GM12891 (cell line): ENCODE measurements at regions not wholly inside any gene's neighbourhood (a gene's known extent, or its start where the extent isn't known, plus 50 kb on each side); places are given as distances from the start of the nearest gene placed in this dataset.

Experiments used
- DNase-seq: peaks from one replicate; pipeline ENCODE4 v3.0.0; 2011; ENCODE audit warnings: low spot score; ENCODE audit not compliant: insufficient read length
- FAIRE-seq: peaks from 2 replicates; lab custom pipeline; 2011; peaks lifted over from hg19 to GRCh38; lab: Jason Lieb, UNC
- PAX5 ChIP-seq: IDR thresholded peaks from 2 replicates; pipeline ENCODE4 v1.6.1; 2011; ENCODE audit warnings: low read length, moderate library complexity, mild to moderate bottlenecking; ENCODE audit not compliant: insufficient read depth, severe bottlenecking
- POLR2A ChIP-seq: IDR thresholded peaks from 2 replicates; pipeline ENCODE4 v1.6.1; 2011; ENCODE audit warnings: low read depth, low read length, control low read depth
- POLR2AphosphoS5 ChIP-seq: IDR thresholded peaks from 2 replicates; pipeline ENCODE4 v1.6.1; 2011; ENCODE audit warnings: low read depth, low read length, control low read depth
- POU2F2 ChIP-seq: IDR thresholded peaks from 2 replicates; pipeline ENCODE4 v1.6.1; 2011; ENCODE audit warnings: low read depth, mild to moderate bottlenecking, control low read depth, low read length, moderate library complexity
- SPI1 ChIP-seq: IDR thresholded peaks from 2 replicates; pipeline ENCODE4 v1.6.1; 2011; ENCODE audit warnings: low read depth, low read length, control low read depth
- TAF1 ChIP-seq: IDR thresholded peaks from 2 replicates; pipeline ENCODE4 v1.6.1; 2011; ENCODE audit warnings: low read depth, low read length, control low read depth

DNA sequence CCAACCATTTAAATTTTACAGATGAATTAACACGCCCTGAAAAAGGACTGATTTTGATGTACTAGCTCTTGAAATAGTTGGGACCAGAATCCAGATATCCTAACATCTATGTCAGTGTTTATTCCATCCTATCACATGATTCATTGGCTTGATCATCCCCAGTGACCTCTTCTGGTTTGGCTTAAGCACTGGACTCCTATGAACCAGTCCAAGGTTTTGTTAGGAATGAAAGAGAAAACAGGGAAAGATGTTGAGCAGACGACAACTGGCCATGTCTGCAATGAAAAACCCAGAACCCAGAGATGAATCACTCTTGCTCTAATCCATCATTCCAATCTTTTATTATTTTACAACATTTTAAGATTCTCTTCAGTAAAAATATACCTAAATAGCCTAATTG, 1080.9 kb downstream of the SORCS1 start:
- FAIRE-seq (no peak), DNase-seq (no peak)
- TF ChIP-seq SPI1 (no peak), POLR2A (no peak), TAF1 (no peak), POU2F2 (no peak), POLR2AphosphoS5 (no peak), PAX5 (no peak)

GRCh38 chr10:106082865-106083264, 1081.6 kb downstream of the SORCS1 start:
- FAIRE-seq (no peak), DNase-seq (no peak)
- TF ChIP-seq SPI1 = no peak
- TF ChIP-seq POLR2AphosphoS5 = no peak
- TF ChIP-seq PAX5 = no peak
- no peak for TF ChIP-seq POLR2A
- TF ChIP-seq TAF1 = no peak
- no peak for TF ChIP-seq POU2F2

DNA sequence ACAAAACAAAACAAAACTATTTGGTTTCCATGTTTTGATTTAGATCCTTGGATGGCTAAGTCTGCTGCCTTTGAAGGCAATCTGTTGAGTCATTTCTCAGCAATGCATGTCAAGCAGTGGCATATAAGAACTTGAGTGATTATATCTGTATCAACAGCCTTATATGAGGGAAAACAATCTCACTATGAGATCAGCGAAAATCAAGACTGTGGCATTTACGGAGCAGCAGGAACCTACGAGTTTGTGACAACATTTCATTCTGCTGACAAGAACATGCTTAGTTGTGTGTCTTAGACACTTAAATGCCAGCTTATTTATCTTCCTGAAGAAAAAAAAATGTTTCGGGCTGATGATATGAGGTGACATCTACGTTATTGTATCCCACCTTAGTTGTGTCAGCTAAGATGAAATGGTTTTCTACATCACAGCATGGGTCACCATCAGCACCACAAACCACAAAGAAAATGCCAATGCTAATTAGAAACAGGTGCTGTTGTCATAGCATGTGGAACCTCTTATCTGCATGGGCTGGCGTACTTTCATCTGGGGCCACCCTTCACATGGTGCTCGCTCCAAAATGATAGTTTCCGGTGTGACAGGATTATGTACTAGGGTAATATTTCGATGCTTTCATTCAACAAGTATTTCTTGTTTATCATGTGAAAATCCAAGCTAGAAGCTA, 1085.5 kb downstream of the SORCS1 start:
- DNase-seq (no peak), FAIRE-seq (no peak)
- TF ChIP-seq SPI1 (no peak), PAX5 (no peak), TAF1 (no peak), POLR2A (no peak), POLR2AphosphoS5 (no peak), POU2F2 (no peak)

DNA sequence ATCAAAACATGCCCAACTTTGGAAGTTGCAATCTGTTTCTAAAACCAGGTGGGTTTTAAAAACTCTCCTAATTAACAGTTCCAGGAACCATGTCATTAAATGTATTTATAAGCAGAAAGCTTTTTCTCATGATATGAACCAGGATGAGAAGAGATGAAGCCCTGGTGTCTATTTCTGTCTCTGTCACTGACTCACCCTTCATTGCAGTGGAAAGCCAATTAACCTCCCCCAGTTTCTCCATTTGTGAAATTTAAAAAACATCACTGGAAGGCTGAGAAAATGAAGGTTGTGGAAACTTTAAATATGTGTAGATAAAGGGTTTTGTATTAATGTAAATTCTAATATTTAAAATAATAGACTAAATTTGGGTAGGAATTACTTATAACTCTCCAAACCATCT, 1088.0 kb downstream of the SORCS1 start:
- FAIRE-seq = no peak
- TF ChIP-seq POU2F2 = no peak
- TF ChIP-seq SPI1 = no peak
- no peak for TF ChIP-seq POLR2A
- no peak for TF ChIP-seq POLR2AphosphoS5
- TF ChIP-seq PAX5 = no peak
- no peak for TF ChIP-seq TAF1

DNA sequence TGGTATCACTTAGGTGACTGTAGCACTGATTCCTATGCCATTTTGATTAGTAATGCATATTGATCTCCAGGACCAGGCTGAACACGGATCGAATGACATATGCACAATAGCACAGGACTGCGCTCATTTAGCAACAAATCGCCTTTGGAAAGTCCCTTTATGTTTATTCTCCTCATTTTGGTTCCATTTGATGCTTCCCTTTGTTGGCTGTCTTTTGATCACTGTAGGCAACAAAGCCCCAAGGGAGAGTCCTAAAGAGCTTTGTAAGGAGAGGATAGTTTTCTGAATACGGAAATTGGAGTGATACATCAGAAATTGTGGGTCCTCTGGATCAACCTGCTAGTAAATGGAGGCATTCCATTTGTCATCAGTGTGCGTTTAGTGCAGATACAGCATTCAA, 1111.4 kb downstream of the SORCS1 start:
- DNase-seq = no peak
- TF ChIP-seq PAX5 (no peak), TAF1 (no peak), POLR2A (no peak), POLR2AphosphoS5 (no peak), POU2F2 (no peak), SPI1 (no peak)
- FAIRE-seq = no peak

More for the DNA sequence above, 1088.0 kb downstream of the SORCS1 start:
- no peak for DNase-seq

DNA sequence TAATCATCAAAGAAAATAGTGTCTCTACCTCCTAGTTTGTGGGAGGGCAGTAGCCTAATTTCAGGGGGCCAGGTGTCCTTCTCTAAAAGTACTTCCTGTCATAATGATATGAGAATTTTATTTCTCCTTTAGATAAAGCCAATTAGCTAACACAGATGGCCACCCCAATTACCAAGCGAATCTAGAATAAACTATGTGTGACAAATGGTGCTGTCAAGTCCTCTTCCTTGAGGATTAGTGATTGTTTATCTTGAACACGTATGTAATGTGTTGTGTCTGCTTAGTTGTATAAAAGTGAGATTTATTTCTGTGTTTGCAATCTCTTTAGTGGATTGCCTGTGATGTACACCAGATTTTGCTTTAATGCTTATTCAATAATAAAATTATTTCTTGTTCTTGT, 1120.0 kb downstream of the SORCS1 start:
- no peak for TF ChIP-seq POU2F2
- TF ChIP-seq SPI1 = no peak
- no peak for TF ChIP-seq TAF1
- no peak for TF ChIP-seq POLR2AphosphoS5
- TF ChIP-seq POLR2A = no peak
- no peak for TF ChIP-seq PAX5
- DNase-seq = no peak
- no peak for FAIRE-seq

DNA sequence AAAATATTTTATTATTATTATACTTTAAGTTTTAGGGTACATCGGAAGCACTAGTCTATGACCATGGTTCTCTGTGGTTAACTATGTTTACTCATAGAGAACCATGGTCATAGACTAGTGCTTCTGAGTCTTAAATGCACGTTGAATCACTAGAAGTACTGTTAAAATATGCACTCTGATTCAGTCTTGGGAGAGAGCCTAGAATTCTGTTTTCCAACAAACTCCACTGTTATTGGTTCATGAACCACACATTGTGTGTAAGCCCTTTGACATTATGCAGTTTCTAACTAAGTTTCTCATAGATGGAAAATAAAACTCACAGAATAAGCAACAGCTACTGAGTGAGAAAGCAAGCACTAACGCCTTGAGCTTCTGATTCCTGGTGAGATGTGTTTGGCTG, 1120.6 kb downstream of the SORCS1 start:
- no peak for DNase-seq
- no peak for FAIRE-seq
- TF ChIP-seq POLR2AphosphoS5 (no peak), PAX5 (no peak), TAF1 (no peak), POLR2A (no peak), SPI1 (no peak), POU2F2 (no peak)

GRCh38 chr10:106038246-106038645, 1126.3 kb downstream of the SORCS1 start:
- DNase-seq (no peak), FAIRE-seq (no peak)
- TF ChIP-seq POLR2A (no peak), TAF1 (no peak), POU2F2 (no peak), PAX5 (no peak), POLR2AphosphoS5 (no peak)

- DNase-seq (no peak), FAIRE-seq (no peak)
- TF ChIP-seq POU2F2 = no peak
- TF ChIP-seq POLR2AphosphoS5 = no peak
- no peak for TF ChIP-seq SPI1
- no peak for TF ChIP-seq TAF1
- no peak for TF ChIP-seq POLR2A
- no peak for TF ChIP-seq PAX5
Measured at GRCh38 chr10:106033065-106033464, 1131.4 kb downstream of the SORCS1 start.

DNA sequence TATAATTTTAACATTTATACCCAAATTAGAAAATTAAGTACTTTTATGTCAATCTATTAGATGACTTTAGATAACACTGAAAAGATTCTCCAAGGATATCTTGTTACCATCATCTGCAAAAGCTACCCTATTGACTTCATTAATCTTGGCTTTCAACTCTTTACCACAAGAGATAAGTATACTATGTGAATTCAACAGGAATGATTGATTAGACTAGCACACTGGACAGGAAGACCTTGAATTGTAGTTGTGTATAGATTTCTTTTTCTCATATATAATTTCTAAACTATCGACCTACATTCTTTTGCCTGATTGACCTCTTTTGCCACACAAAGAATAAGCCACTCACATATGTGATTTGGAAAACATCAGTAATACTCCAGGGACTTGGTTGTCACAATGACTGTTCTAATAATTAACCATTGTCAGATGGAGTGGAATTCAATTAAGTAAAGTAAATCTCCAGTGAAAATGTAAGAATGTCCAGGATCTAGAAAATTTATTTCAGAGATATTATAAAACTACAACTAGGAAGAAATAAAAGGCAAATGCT, 1132.0 kb downstream of the SORCS1 start:
- DNase-seq = no peak
- FAIRE-seq = no peak
- TF ChIP-seq POLR2A (no peak), PAX5 (no peak), SPI1 (no peak), POLR2AphosphoS5 (no peak), TAF1 (no peak), POU2F2 (no peak)
